ENCODE measurements at regions not wholly inside any gene's neighbourhood (a gene's known extent, or its start where the extent isn't known, plus 50 kb on each side); places are given as distances from the start of the nearest gene placed in this dataset.

DNA sequence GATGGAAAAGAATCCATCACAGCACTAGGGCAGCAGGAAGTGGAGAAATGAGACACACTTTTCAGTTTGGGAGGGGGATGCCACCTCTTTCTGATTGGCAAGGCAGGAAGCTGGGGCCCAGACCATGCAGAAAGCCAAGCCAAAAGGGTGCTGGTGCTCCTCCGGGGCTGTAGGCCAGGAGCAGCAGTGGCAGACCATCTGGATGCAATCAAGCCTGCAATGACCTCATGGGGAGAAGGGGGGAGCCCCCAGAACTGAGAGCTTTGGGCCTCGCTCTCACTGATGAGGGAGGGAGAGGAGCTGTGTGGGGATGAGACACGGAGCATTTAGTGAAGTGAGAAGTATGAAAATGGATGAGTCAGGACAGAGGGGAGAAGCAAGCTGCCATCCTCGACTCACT, 141.3 kb upstream of the NALF2 start:
- no peak for DNase-seq

DNA sequence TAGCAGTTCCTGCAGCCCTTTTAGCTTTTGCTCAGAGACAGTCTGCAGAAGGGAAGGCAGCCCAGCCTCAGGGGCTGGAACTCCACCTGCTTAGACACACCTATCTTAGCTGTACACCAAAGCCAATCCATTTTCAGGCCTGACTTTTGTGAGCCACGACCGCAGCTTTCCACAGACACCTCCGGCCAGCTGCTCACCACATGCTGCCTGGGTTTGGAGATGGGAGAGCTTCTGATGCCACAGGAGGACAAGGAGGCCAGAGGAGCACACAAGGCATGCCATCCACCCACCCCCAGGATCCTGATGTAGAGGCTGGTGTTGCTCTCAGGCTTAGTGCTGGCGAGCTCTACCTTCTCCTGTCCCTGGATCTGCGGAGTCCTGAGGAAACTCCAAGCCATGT, 141.8 kb upstream of the NALF2 start:
- no peak for DNase-seq

DNA sequence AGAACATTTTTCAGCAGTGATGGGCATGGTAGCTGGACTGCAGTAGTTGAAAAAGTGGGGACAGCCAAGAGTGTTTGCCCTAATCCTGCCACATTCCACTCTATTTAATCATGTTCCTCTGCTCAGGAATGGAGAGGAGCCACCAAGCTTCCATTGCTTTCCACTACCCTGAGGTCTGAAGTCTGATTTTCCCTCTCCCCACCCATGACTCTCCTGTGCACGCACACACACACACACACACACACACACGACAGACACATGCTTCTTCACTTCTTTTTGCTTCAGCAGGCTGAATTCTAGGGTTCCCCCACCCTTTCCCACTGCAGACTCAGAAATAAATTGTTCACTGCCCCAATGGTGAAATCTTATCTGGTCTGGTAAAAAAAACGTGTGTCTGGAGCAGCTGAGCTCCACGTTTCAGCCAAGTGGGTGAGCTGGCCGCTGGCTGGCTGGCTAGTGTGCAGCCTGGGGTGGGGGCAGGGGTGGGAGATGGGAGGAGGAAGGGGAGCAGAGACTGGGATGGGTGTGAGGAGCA, 142.7 kb upstream of the NALF2 start:
- no peak for DNase-seq

DNA sequence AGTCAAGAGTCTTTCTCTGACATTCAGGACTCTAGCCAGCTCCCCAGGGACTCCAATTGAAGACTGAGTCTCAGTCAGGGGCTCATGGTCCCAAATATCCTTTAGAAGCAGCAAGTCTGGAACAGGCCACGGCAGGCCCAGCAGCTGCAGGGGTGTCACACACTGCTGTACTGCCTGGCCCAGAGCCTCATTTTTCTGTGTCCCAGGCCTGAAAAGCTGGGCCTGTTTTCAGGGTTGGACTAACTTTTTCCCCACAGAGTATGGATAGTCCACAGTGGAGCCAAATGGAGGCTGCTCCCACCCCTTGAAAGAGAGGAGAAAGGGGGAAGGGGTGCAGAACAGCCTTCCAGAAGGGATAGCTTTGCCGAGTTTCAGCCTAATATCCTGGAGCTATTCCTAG, 146.8 kb upstream of the NALF2 start:
- no peak for DNase-seq

DNA sequence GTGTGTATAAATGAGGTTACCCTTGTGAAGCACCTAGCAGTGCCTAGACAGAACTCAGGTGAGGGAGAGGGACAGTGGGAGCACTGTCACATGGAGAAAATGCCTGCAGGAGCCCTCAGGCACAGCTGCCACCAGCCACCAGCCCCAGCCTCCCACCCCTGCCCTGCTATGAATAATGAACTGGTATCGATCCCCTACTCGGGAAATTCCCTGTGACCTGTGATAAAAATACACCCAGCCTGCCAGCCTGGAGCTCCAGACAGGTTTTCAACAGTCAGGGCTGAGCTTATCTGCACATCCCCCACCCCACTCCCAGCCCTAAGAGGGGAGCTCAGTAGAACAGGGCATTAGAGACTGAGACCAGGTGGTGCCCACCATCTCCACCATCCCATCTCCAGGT, 159.6 kb upstream of the PJA1 start:
- DNase-seq = no peak

DNA sequence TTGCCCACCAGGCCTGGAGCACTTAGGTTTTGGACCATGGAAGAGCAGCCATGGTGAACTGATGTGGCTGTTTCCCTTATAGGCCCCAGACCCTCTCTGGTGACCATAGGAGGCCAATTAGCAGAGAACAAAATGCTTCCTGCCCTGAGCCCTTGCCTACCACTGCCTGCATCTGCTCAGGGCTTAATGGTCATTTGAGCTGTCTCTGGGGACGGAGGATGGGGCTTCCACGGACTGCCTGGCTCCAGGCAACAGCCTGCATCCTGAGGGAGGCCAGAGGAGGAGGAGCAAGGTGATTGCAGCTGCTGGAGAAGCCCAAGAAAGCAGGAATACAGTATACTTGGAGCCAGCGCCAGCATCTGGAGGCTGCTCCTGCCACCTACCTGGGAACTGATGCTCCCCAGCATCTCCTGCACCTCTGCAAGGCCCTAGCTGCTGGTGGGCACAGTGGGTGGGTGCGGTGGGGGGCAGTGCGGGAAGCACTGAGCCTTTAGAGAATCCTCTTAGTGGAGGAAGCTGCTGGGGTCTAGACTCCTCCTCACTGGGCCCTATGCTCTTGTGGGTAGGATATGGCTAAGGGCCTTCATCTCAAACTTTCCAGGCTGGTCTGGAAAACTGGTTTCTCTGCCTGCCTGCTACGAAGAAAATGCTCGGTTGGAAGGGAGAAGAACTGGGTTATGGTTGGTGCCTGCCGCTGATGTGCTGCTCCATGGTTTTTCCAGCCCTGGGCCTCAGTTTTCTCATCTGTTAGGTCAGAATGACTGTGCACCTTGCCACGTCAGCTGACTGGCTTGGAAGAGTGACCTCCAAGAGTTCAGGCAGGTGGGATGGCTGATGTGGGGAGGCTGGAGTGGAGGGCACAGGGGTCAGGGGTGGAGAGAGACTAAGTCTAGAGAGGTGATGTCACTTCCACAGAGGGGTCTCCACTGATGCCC, 158.8 kb upstream of the PJA1 start:
- DNase-seq = no peak

DNA sequence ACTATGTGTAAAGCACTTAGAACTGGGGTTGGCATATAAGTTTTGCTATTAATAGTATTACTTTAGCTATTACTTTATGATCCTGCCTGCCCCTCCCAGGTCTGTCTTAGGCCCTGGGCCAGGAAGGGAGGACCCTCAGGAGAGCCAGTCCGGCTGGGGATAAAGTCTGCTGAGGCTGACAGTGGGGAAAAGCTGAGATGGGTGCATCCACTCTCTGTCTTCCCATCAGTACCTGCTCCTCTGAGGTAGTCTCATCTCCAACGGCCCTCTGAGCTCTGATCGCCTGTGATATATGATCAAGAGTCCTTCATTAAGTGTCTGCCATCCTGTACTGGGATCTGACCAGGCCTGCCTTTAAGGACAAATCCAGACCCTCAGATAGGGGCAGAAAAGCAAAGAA, 156.5 kb upstream of the PJA1 start:
- no peak for DNase-seq

DNA sequence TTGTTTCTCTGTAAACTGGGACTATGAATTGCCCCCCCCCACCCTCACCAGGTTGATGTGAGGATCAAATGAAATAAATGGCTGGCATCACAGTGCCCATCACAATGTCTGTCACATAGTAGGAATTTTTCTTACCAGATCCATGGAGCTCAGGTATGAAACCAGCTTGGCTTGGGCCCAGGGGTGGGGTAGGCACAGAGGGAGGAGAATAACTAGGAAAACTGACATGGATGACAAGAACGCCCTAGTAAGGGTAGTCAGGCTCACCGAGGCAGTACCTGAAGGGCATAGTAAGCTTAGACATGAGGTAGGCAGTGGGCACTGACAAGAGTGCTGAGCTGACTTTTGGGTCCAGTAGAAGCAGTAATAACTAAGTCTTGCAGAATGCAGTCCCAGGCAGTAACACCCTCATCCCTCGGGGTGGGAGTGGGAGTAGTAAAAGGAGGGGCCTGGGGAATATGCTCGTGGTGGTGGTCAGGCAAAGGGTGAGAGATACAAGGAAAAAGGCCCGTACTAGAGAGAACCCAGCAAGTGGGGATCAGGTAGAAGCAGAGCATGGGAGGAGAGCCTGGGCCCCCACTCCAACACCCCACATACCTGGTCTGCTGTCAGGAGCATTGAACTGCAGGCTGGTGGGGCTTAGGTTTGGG, 155.9 kb upstream of the PJA1 start:
- DNase-seq = no peak

DNA sequence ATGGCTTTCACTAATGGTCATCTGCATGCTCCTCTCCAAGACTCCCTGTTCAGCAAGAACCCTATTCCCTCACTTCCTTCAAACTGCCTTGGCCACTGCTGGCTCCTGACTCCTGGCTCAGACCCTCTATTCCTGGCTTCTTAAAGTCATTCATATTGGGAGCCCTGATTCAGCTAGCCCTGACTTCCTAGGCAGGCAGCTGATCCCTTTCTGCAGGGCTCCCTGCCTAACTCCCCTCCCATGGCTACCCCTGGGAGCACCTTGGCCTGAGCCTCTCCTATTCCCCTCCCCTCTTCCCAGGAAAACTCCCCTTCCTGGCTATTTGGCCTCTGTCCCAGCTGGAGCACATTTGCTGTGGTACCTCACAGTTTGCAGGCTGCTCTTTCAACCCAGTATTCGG, 154.9 kb upstream of the PJA1 start:
- no peak for DNase-seq

DNA sequence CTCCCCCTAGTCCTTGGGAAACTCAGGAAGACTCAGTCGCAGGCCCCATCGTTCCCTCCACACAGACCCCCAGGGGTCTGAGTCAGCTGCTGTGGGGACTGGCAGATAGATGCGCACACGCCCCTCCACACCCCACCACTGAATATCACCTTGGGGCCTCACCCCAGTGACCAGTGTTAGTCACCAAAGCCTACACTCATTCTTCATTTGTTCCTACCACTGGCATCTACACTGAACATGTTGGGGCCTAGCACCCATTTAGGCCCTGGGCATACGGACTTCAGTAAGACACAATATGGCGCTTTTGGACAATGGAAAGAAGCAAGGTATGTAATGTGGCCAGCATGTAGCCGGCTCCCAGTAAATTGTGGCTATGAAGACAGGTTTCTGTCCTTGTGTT, 154.1 kb upstream of the PJA1 start:
- DNase-seq = no peak

DNA sequence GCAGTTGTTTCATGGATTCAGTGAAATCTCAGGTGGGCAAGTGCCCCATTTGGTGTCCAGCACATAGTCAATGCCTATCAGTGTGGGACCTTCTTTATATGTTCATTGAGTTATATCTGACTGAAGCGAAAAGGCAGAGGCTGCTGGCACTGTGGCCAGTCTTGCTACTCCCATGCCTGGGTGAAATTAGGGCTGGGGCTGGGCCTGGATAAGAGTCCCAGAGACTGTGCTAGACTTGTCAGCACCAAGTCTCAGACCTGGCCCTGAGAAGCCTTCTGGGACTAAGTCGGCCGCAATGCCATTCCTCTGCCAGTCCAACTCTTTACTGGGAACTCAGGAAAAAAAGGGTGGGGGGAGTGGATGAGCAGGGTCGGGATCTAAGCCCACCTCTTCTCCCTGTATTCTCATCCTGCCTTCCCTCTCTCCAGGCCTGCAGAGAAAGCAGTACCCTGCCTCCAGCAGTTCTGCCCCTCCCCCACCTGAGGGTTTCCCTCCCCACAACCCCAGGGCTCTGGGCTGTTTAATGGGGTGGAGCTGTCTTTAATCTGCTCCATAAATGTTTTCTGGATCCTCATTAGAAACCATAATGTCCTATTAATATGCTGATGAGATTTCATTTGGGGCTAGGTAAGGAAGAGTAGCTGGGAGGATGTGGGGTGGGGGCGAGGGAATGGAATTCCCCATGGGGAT, 153.5 kb upstream of the PJA1 start:
- no peak for DNase-seq

DNA sequence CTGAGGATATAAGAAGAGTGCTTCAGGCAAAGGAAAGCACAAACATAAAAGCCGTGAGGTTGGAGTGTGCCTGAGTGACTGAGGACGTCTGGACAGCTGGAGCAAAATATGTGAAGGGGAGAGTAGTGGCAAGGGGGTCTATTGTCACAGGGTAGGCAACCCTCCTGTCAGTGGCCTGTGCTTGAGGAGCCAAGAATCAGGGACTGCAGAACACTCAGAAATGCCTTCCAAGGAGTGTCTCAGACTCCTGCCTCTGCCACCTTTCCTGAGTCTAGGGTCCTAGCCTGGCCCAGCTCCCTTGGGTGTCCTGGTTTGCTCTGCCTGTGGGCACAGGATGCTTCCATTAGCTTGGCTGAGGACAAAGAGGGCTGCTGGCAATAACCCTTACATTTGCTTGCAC, 152.5 kb upstream of the PJA1 start:
- DNase-seq = no peak

DNA sequence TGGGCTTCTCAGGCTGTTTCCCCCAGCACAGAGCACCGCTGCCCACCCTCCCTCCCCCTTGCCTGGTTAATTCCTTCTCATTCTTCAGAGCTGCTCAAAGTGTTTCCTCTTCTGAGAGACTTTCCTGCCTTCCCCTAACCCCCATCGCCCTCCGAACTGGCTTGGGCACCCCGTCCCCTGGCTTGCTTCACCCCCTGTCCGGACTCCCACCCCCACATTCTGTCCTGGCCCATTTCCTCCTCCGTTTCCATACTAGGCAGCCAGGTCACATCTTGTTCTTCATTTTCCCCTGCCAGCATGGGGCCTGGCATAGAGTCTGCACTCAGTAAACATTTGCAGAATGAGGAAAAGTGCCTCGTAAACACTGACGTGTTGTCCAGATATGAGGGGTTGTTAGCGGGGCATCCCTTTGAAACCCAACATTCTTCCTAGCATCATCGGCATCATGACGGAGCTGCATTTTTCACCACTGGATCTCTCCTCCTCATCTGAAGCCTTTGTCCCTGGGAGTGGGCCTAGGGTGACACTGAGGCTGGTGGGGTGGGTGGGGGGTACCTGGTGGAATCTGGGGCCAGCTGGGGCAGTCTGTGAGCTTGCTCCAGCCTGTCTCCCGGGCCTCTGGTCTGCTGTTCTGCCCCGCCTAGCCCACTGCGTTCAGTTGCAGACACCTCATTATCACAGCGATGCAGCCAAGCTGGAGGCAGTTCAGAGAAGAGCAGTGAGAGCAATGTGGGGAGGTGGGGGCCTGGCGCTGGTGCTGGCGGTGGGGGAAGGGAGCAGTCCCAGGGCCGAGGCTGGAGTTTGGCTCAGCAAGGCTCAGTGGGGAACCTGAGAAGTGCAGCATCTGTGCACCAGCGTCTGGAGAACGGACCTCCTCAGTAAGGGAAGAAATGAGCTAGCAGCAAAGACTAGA, 149.4 kb upstream of the PJA1 start:
- no peak for DNase-seq

DNA sequence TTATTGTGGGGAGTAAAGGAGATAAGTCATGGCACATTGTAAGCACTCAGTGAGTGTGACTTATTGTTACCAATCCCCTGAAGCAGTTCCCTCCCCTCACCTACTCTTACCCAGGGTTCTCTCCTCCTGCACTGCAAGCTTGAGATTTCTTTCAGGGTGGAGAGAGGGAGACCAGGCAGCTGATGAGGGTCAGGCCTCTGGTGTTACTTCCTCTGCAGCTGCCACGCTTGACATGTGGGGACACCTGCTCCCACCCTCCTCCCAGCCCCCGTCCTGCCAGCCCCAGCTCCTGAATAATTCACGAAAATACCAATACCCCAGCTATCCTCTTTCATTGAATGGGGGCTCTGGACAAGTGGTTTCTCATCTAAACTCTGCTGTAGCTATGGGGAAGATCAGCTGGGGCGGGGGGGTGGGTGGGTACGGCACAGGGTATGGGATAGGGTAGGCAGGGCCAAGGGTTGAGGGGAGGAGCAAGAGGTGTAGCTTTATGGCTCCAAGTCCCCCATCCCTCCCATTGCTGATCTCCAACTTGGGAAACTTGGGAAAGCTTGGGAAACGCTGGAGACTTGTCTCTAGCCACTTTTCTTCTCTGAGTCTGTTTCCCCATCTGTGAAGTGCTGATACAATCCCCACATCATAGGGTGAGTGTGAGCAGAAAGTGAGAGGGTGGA, 148.5 kb upstream of the PJA1 start:
- no peak for DNase-seq

DNA sequence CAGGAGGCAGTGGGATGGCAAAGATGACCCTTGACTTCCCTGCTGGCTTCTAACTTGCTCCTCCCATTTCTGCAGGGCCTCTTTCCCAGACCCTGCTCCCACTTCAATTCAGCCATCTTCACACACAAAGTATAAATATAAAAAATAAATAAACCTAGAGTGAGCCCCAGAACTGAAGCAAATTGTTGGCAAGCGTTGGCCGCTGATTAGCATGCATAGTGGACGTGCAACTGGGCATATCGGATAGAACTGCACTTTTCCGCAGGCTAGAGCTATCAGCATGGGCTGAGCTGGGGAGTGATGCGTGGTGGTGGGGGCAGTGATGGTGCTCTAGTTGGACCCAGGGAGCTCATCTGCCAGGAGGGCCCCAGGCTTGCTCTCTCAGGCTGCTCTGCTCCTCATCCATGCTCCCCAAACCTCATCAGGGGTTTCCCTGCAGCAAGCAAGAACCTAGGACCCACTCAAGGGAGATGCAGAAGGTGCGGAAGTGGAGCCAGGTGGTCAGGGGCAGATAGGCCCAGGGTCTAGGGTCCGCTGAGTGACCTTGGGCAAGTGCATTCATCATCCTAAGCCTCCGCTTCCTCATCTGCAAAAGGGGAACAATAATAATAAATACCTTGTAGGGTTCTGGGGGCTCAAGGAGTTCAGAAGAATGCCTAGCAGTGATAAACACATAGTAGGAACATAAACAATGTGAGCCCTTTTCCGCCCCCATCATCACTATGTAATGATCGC, 146.8 kb upstream of the PJA1 start:
- no peak for DNase-seq

DNA sequence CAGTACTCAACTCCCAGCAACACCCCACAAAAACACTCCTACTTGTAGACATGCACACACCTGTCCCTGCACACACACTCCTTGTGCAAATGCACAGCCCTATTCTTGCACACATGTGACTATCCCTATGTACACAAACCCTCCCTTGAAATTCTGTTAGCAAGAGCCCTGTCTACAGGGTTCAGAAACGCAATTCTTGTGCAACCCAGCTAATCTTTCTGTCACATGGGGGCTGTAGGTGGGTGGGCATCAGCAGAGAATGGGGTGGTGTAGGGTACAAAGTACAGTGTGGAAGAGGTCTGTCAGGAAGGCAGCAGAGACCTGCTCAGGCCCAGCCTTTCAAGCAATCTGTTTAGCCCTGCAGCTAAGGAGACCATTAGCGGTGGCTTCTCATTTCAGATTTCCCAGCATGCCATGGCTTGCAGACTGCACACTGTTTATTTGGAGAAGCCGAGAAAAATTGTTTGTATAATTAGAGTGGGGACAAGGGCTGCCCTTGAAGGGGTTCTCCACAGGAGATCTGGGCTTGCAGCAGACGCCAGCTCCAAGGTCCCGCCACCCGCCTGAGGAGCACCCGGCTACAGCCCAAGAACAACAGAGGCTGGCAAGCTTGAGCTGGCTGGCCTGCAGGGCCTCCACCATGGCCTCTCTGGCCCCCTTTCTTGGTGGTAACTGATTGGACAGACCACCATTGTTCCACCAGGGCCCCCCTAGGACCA, 144.0 kb upstream of the PJA1 start:
- DNase-seq = no peak

DNA sequence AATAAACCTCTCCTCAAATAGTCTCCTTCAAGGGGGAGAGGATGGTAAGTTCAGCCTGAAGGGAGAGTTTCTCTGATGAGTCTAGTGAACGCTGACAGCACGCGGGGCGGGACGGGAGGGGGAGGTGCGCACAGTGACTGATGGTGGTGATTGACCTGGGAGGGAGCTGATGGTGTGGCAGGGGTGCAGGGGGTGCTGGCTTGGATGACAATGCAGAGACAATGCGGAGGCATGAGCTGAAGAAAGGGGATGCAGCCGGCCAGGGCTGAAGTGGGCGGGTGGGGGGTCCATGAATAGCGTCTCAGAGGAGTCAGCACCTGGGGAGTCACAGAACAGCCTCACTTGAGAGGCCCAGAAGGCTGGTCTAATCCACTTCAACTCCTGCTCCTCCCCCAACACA, 142.5 kb upstream of the PJA1 start:
- no peak for DNase-seq

DNA sequence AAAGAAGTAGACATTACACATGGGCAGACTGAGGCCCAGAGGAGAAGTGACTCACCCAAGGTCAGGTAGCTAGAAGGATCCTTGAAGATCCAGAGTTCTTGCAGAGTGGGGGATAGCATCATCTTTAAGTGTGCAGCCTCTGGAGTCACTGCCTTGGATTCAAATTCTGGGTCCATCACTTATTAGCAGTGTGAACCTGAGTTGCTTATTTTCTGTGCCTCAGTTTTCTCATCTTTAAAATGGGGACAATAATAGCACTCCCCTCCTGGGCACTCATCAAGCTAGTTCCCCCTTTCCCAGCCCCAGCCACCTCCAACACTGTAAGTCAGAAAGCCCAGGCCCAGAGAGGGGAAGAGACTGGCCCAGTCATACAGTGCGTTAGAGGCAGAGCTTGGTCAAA, 141.8 kb upstream of the PJA1 start:
- no peak for DNase-seq

DNA sequence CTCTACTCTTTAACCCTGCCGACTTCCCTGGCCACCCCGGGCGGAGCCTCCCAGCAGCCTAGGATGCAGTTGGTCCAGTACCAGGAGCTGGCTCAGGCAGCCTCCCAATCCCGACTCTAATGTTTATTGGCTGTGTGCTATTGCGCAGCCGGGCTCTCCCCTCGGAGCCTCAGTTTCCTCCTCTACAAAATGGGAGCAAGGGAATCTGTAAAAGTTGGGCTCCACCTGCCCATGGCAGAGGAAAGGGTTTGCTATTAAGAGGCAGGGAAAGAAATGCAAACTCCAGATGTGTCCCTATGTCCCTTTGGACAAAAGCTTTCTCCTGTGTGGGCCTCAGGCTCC, 140.8 kb upstream of the PJA1 start:
- DNase-seq = no peak

DNA sequence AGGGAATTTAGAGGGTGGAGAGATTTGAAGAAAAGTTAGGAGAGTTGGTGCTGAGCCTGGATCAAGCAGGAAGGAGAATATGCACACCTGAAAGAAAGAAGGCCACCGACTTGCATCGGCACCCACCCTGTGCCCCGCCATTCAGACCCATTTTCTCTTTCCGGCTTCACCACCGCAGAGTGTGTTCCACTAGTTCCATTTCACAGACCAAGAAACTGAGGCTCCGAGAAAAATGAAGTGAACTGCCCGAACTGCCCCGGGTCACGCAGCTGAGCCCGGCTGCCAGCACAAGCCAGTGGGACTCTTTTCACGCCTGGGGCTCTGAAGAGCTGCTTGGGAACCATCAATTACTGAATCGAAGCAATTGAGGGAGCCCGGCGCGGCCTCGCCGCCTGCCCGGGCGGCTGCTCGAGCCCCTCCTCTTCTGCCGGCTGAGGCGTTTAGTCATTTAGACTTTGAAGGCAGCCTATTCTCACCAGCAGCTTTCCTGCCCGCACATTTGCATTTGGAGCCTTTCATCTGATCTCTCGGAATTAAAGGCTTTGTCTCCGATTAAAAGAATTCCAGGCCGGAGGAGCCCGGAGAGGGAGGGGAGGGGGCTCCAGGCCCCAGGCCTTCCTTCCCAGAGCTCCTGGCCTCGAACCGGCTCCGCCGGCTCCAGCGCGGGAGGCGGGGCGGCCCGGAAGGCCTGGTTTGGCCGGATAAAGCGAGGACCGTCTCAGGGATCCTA, 140.2 kb upstream of the PJA1 start:
- DNase-seq = no peak
